Calu3 (cell line): ENCODE measurements at regions not wholly inside any gene's neighbourhood (a gene's known extent, or its start where the extent isn't known, plus 50 kb on each side); places are given as distances from the start of the nearest gene placed in this dataset.

ENCODE experiments used
- BruUV-seq: library from RNA; stranded (reverse); fragments of 400-500 nt; replicated peaks from 2 replicates; lab custom pipeline; 2021; lab: Mats Ljungman, UMichigan
- CTCF ChIA-PET: fragments of 300-600 bp; sonication (Branson Sonifier 250); formaldehyde crosslinking; loops from one replicate; lab custom pipeline; 2022; ENCODE audit warnings: antibody characterized with exemption; lab: Charles Lee
- DNase-seq: peaks from one replicate; pipeline ENCODE4 v3.0.0; 2022
- H3K27ac Mint-ChIP-seq: one replicate; pipeline ENCODE4 v1.8.0; 2022; ENCODE audit warnings: mixed read lengths; ENCODE audit not compliant: unreplicated experiment
- H3K27me3 Mint-ChIP-seq: one replicate; pipeline ENCODE4 v1.8.0; 2022; ENCODE audit warnings: mixed read lengths; ENCODE audit not compliant: unreplicated experiment
- H3K36me3 Mint-ChIP-seq: one replicate; pipeline ENCODE4 v1.8.0; 2022; ENCODE audit warnings: mild to moderate bottlenecking, moderate library complexity, mixed read lengths; ENCODE audit not compliant: insufficient read depth, unreplicated experiment
- H3K4me1 Mint-ChIP-seq: one replicate; pipeline ENCODE4 v1.8.0; 2022; ENCODE audit warnings: mild to moderate bottlenecking, low read depth, mixed read lengths; ENCODE audit not compliant: unreplicated experiment
- H3K4me3 Mint-ChIP-seq: one replicate; pipeline ENCODE4 v1.8.0; 2022; ENCODE audit warnings: mild to moderate bottlenecking, low read depth, moderate library complexity, mixed read lengths; ENCODE audit not compliant: unreplicated experiment
- H3K9me3 Mint-ChIP-seq: one replicate; pipeline ENCODE4 v1.8.0; 2022; ENCODE audit warnings: low read depth, mixed read lengths; ENCODE audit not compliant: unreplicated experiment
- intact Hi-C: fragments of 100-400 bp; cut with micrococcal nuclease; formaldehyde crosslinking; loops from one replicate; pipeline ENCODE4 v1.10.0; 2022; ENCODE audit not compliant: unreplicated experiment
- TF ChIP-seq, protein P1 (sequence below): fragments of 200-600 bp; IDR thresholded peaks from one replicate; pipeline ENCODE4 v1.8.0; 2022; ENCODE audit warnings: antibody characterized with exemption; ENCODE audit not compliant: unreplicated experiment

GRCh38 chr7:131061158-131061557 lies 266.5 kb upstream of the MKLN1 start:
- CTCF ChIA-PET, result interaction anchor here (0.6 to 0.7 kb wide), 2 partner anchors 18 to 33 kb away, joined by 3 to 4 read pairs; no protein-coding TSS in a partner anchor
- no peaks in the 10 kb centered on the region for H3K9me3 Mint-ChIP-seq
- TF ChIP-seq, protein P1, sequence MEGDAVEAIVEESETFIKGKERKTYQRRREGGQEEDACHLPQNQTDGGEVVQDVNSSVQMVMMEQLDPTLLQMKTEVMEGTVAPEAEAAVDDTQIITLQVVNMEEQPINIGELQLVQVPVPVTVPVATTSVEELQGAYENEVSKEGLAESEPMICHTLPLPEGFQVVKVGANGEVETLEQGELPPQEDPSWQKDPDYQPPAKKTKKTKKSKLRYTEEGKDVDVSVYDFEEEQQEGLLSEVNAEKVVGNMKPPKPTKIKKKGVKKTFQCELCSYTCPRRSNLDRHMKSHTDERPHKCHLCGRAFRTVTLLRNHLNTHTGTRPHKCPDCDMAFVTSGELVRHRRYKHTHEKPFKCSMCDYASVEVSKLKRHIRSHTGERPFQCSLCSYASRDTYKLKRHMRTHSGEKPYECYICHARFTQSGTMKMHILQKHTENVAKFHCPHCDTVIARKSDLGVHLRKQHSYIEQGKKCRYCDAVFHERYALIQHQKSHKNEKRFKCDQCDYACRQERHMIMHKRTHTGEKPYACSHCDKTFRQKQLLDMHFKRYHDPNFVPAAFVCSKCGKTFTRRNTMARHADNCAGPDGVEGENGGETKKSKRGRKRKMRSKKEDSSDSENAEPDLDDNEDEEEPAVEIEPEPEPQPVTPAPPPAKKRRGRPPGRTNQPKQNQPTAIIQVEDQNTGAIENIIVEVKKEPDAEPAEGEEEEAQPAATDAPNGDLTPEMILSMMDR, result no peak
- no peak overlapping the region for H3K4me3 Mint-ChIP-seq
- no peak for DNase-seq
- H3K36me3 Mint-ChIP-seq, result no peaks in the 10 kb centered on the region
- no peaks in the 10 kb centered on the region for H3K4me1 Mint-ChIP-seq
- no TSS peak for BruUV-seq
- intact Hi-C loops, result no loop called here
- H3K27ac Mint-ChIP-seq, result no peak overlapping the region
- no peaks in the 10 kb centered on the region for H3K27me3 Mint-ChIP-seq

- no peaks in the 10 kb centered on the region for H3K9me3 Mint-ChIP-seq
- BruUV-seq, result no TSS peak
- H3K27me3 Mint-ChIP-seq, result no peaks in the 10 kb centered on the region
- TF ChIP-seq, protein P1, result no peak
- no peak overlapping the region for H3K4me3 Mint-ChIP-seq
- DNase-seq, result no peak
- H3K4me1 Mint-ChIP-seq, result peaks cover under 1% of the 10 kb centered on the region
- no peaks in the 10 kb centered on the region for H3K36me3 Mint-ChIP-seq
- CTCF ChIA-PET, result interaction anchor here (0.7 kb wide), 1 partner anchor 34 kb away, joined by 4 read pairs; no protein-coding TSS in a partner anchor
- intact Hi-C loops, result no loop called here
- H3K27ac Mint-ChIP-seq, result no peak overlapping the region
Observed at GRCh38 chr7:131061818-131062217, 265.9 kb upstream of the MKLN1 start.

DNA sequence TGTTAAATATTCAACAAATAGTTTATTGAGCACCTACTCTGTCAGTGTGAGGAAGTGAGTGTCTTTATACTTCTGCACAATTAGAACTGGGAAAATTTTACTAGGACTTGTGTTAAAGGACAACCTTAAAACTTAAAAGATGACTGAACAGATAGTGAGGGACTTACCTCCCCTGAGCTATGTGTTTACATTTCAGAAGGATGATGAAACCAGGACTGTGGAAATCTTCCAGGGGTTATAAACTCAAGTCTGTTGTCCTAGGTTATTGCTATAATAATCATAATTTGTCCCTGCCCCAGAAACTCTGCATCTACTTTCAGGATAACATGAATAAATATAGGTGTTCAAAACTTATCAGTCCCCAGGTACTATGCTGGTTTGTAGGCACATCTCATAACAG lies 261.0 kb upstream of the MKLN1 start:
- peaks cover 19% of the 10 kb centered on the region for H3K4me1 Mint-ChIP-seq
- H3K36me3 Mint-ChIP-seq, result no peaks in the 10 kb centered on the region
- intact Hi-C loops, result no loop called here
- H3K9me3 Mint-ChIP-seq, result no peaks in the 10 kb centered on the region
- CTCF ChIA-PET, result no interaction called here
- H3K27ac Mint-ChIP-seq, result no peak overlapping the region
- no TSS peak for BruUV-seq
- TF ChIP-seq, protein P1, result no peak
- no peak overlapping the region for H3K4me3 Mint-ChIP-seq
- no peaks in the 10 kb centered on the region for H3K27me3 Mint-ChIP-seq
- DNase-seq, result no peak

- intact Hi-C loops, result no loop called here
- no peak for DNase-seq
- no peak overlapping the region for H3K27ac Mint-ChIP-seq
- H3K4me1 Mint-ChIP-seq, result peaks cover 19% of the 10 kb centered on the region
- BruUV-seq, result no TSS peak
- CTCF ChIA-PET, result no interaction called here
- H3K27me3 Mint-ChIP-seq, result no peaks in the 10 kb centered on the region
- no peaks in the 10 kb centered on the region for H3K9me3 Mint-ChIP-seq
- H3K4me3 Mint-ChIP-seq, result no peak overlapping the region
- TF ChIP-seq, protein P1, result no peak
- peaks cover 4% of the 10 kb centered on the region for H3K36me3 Mint-ChIP-seq
Observed at GRCh38 chr7:131067220-131067619, 260.5 kb upstream of the MKLN1 start.
